GM10266 (cell line): ENCODE measurements at regions not wholly inside any gene's neighbourhood (a gene's known extent, or its start where the extent isn't known, plus 50 kb on each side); places are given as distances from the start of the nearest gene placed in this dataset.

Experiments
- DNase-seq: peaks from one replicate; pipeline ENCODE4 v3.0.0; 2012; ENCODE audit errors: extremely low spot score
- TF ChIP-seq, protein P1 (sequence below): IDR thresholded peaks from 2 replicates; pipeline ENCODE4 v1.5.1; 2012; ENCODE audit warnings: mild to moderate bottlenecking, low read depth; ENCODE audit not compliant: control insufficient read depth, insufficient read depth; ENCODE audit errors: missing control alignments

DNA sequence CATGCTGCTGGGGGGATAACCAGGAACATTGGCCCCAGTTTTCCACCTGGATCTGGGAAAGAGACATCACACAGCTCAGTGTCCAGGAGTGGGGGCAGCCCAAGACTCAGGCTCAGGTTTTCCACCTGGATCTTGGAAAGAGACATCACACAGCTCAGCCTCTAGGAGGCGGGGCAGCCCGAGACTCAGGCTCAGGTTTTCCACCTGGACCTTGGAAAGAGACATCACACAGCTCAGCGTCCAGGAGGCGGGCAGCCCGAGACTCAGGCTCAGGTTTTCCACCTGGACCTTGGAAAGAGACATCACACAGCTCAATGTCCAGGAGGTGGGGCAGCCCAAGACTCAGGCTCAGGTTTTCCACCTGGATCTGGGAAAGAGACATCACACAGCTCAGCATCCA lies 361.6 kb downstream of the THBS2 start:
- DNase-seq, result no peak
- TF ChIP-seq, protein P1, sequence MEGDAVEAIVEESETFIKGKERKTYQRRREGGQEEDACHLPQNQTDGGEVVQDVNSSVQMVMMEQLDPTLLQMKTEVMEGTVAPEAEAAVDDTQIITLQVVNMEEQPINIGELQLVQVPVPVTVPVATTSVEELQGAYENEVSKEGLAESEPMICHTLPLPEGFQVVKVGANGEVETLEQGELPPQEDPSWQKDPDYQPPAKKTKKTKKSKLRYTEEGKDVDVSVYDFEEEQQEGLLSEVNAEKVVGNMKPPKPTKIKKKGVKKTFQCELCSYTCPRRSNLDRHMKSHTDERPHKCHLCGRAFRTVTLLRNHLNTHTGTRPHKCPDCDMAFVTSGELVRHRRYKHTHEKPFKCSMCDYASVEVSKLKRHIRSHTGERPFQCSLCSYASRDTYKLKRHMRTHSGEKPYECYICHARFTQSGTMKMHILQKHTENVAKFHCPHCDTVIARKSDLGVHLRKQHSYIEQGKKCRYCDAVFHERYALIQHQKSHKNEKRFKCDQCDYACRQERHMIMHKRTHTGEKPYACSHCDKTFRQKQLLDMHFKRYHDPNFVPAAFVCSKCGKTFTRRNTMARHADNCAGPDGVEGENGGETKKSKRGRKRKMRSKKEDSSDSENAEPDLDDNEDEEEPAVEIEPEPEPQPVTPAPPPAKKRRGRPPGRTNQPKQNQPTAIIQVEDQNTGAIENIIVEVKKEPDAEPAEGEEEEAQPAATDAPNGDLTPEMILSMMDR, result no peak

DNA sequence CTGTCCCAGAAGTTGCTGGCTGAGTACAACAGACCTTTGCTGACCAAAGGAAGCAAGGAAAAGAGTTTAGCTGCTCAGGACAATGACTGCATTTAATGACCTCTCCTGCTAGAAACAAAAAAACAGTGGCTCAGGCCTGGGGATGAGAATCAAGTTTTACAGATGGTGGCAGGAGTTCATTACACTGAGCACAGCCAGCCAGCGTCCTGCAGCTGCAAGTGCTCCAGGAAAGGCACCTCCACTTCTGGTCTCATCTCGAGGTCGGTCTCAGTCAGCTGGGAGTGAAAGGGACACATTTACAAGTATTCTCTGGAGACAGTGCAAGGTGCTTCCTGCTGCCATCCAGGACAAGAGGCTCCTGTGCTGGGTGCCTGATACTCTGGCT lies 362.7 kb downstream of the THBS2 start:
- DNase-seq, result no peak
- TF ChIP-seq, protein P1, result no peak

DNA sequence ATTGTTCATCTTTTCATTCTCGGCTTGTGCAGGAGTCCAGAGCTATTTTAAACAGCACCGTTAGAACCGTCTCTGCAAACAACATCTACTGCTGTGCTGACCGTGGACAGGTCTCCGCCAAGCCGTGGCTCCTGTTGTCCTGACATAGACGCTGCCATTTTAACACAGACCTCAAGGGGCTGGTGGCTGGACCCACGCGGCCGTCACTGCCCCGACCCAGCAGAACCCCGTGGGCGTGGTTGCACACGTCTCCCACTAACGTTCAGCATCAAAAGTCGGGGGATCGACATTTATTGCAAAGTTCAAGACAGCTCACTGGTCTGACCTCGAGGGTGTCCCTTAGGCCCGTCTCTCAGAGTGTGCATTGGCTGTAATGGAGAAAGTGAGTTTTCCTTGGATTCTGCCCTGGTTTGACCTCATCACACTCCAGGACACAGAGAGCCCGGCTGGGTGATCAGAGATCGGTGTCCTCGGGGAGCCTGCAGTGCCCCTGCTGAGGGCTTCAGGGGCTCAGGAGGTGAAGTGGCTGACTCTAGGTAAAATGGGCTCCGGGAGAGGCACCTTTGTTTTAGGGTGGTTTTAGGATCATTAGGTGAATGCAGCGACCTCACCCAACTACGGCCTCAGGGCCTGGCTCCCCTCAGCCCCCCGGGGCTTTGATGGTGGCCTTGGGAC lies 363.2 kb downstream of the THBS2 start:
- no peak for DNase-seq
- TF ChIP-seq, protein P1, result no peak

DNA sequence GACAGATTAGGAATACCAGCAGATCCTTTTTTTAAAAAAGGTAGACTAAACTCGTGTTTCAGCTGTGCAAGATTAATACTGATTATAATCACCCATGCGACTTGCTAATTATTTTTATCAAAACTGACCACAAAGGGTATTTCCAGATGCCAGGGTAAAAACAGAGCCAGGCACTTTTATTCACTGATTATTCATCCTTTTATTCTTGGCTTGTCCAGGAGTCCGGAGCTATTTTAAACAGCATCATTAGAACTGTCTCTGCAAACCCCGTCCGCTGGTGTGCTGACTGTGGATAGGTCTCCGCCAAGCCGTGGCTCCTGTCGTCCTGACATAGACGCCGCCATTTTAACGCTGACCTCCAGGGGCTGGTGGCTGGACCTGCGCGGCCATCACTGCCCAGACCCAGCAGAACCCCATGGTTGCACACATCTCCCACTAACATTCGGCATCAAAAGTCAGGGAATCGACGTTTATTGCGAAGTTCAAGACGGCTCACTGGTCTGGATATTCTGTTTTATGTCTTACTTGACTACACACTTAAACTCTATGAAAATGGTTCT lies 364.8 kb downstream of the THBS2 start:
- TF ChIP-seq, protein P1, result no peak

DNA sequence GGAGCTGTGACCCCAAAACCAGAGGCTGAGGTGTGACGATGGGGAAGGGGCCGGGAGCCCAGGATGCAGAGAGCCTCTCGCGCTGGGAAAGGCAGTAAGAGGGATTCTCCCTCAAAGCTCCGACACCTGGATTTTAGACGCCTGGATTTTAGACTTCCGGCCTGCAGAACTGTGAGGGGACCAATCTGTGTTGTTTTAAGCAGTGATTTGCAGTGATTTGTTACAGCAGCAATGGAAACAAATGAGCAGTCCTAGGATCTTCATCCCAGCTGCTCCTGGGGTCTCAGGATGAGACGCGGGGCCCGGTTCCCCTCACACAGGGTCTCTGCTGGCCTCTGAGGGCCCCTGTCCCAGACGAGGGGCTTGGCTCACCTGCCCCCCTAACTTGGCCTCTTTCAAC lies 365.5 kb downstream of the THBS2 start:
- TF ChIP-seq, protein P1, result no peak
- DNase-seq, result no peak

More for the DNA sequence above, 364.8 kb downstream of the THBS2 start:
- no peak for DNase-seq

DNA sequence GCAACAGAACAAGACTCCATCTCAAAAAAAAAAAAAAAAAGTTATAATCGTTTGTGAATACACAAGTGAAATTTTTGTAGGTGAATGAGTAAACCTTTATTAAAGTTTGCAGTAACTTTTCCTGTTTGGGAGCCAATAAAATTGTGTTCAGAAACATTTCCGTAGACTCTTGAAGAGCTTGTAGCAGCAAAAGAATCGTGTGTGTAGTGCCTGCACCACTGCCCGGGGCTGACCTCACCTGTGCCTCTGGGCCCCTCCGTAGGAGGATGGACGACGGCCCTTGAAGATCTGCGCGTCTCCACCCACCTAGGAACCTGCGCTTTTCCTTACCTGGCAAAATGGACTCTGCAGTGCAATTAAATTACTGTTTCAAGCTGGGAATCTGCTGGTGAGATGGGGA lies 366.0 kb downstream of the THBS2 start:
- TF ChIP-seq, protein P1, result no peak
- no peak for DNase-seq

DNA sequence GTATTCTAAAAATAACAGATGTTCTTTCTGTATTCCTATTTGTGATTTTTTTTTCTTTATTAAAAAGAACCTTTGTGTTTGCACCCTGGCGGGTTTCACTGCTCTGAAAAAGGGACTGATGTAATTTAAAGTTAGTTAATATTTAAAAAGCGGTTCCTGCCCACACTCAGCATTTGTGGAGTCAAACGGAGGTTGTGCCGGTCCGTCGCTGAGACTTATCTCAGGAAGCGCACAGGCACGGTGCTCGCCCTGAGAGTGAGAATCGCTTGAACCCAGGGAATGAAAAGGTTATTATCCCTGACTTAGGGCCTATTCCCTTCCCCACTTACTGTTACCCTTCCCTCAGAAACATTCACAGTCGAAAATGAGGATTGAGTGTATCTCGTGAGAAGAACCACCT lies 366.7 kb downstream of the THBS2 start:
- TF ChIP-seq, protein P1, result no peak
- no peak for DNase-seq
